ENCODE measurements at regions not wholly inside any gene's neighbourhood (a gene's known extent, or its start where the extent isn't known, plus 50 kb on each side); places are given as distances from the start of the nearest gene placed in this dataset.

GRCh38 chr11:15861256-15861655, 495.1 kb downstream of the SOX6 start:
- intact Hi-C loops (cut with DNase I): no loop called here
- no peaks in the 10 kb centered on the region for H3K36me3 ChIP-seq
- no peaks in the 10 kb centered on the region for H3K4me1 ChIP-seq
- H3K9me3 ChIP-seq: no peaks in the 10 kb centered on the region
- ATAC-seq (no peak), DNase-seq (no peak)
- TF ChIP-seq POLR2A (IDR thresholded peaks at IDR 0.05): no peak
- TF ChIP-seq, protein P1, sequence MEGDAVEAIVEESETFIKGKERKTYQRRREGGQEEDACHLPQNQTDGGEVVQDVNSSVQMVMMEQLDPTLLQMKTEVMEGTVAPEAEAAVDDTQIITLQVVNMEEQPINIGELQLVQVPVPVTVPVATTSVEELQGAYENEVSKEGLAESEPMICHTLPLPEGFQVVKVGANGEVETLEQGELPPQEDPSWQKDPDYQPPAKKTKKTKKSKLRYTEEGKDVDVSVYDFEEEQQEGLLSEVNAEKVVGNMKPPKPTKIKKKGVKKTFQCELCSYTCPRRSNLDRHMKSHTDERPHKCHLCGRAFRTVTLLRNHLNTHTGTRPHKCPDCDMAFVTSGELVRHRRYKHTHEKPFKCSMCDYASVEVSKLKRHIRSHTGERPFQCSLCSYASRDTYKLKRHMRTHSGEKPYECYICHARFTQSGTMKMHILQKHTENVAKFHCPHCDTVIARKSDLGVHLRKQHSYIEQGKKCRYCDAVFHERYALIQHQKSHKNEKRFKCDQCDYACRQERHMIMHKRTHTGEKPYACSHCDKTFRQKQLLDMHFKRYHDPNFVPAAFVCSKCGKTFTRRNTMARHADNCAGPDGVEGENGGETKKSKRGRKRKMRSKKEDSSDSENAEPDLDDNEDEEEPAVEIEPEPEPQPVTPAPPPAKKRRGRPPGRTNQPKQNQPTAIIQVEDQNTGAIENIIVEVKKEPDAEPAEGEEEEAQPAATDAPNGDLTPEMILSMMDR (IDR thresholded peaks at IDR 0.05): no peak
- WGBS (ENCODE audit: insufficient coverage, low coverage, low lambda C conversion rate, missing lambda C conversion rate): 51% methylated on average over 2 of the region's 2 CpGs
- no peak overlapping the region for H3K4me3 ChIP-seq
- no peak overlapping the region for H3K27ac ChIP-seq
- no peaks in the 10 kb centered on the region for H3K27me3 ChIP-seq

GRCh38 chr11:15863411-15863810, 492.9 kb downstream of the SOX6 start:
- H3K36me3 ChIP-seq: no peaks in the 10 kb centered on the region
- H3K4me1 ChIP-seq: no peaks in the 10 kb centered on the region
- no peak overlapping the region for H3K4me3 ChIP-seq
- H3K9me3 ChIP-seq: no peaks in the 10 kb centered on the region
- H3K27ac ChIP-seq: no peak overlapping the region
- intact Hi-C loops (cut with DNase I): no loop called here
- ATAC-seq (no peak), DNase-seq (no peak)
- TF ChIP-seq, protein P1 (IDR thresholded peaks at IDR 0.05): no peak
- no peak for TF ChIP-seq POLR2A (IDR thresholded peaks at IDR 0.05)
- 65% methylated on average over 2 of the region's 2 CpGs for WGBS (ENCODE audit: insufficient coverage, low coverage, low lambda C conversion rate, missing lambda C conversion rate)
- H3K27me3 ChIP-seq: no peaks in the 10 kb centered on the region

- H3K36me3 ChIP-seq: no peaks in the 10 kb centered on the region
- H3K9me3 ChIP-seq: no peaks in the 10 kb centered on the region
- TF ChIP-seq, protein P1 (IDR thresholded peaks at IDR 0.05): no peak
- no peak for TF ChIP-seq POLR2A (IDR thresholded peaks at IDR 0.05)
- no peak overlapping the region for H3K4me3 ChIP-seq
- no peak for DNase-seq
- no peak for ATAC-seq
- H3K4me1 ChIP-seq: no peaks in the 10 kb centered on the region
- no peaks in the 10 kb centered on the region for H3K27me3 ChIP-seq
- intact Hi-C loops (cut with DNase I): no loop called here
- H3K27ac ChIP-seq: no peak overlapping the region
- 49% methylated on average over 5 of the region's 5 CpGs for WGBS (ENCODE audit: insufficient coverage, low coverage, low lambda C conversion rate, missing lambda C conversion rate)
Measured at GRCh38 chr11:15864026-15864805, 492.1 kb downstream of the SOX6 start.

GRCh38 chr11:15865212-15865987, 490.9 kb downstream of the SOX6 start:
- Histone ChIP-seq H3K27ac (no peak overlapping the region), H3K27me3 (no peaks in the 10 kb centered on the region), H3K9me3 (no peaks in the 10 kb centered on the region), H3K4me1 (no peaks in the 10 kb centered on the region), H3K36me3 (no peaks in the 10 kb centered on the region), H3K4me3 (no peak overlapping the region)
- ATAC-seq: no peak
- DNase-seq: no peak
- no peak for TF ChIP-seq POLR2A (IDR thresholded peaks at IDR 0.05)
- TF ChIP-seq, protein P1 (IDR thresholded peaks at IDR 0.05): no peak
- intact Hi-C loops (cut with DNase I): no loop called here
- WGBS (ENCODE audit: insufficient coverage, low coverage, low lambda C conversion rate, missing lambda C conversion rate): 90% methylated on average over 7 of the region's 8 CpGs

Data from right lobe of liver (tissue), 6 donors.